ELR (cell line): ENCODE measurements at regions not wholly inside any gene's neighbourhood (a gene's known extent, or its start where the extent isn't known, plus 50 kb on each side); places are given as distances from the start of the nearest gene placed in this dataset.

ENCODE experiments used
- DNase-seq: peaks from one replicate; pipeline ENCODE4 v3.0.0-alpha.2; 2015; ENCODE audit warnings: low read depth

GRCh38 chr12:90257927-90258624 lies 549.4 kb upstream of the ATP2B1 start:
- no peak for DNase-seq

GRCh38 chr12:90254796-90255195 lies 546.2 kb upstream of the ATP2B1 start:
- no peak for DNase-seq

- DNase-seq = peak; percentile 98
These were observed 545.1 kb upstream of the ATP2B1 start for GRCh38 chr12:90253674-90254181.

- DNase-seq = no peak
These were observed 544.5 kb upstream of the ATP2B1 start for GRCh38 chr12:90253136-90253535.

GRCh38 chr12:90250766-90251165 lies 542.1 kb upstream of the ATP2B1 start:
- DNase-seq = no peak

- no peak for DNase-seq
These were observed 541.4 kb upstream of the ATP2B1 start for GRCh38 chr12:90250042-90250441.

GRCh38 chr12:90246688-90247087 lies 538.0 kb upstream of the ATP2B1 start:
- DNase-seq = no peak

GRCh38 chr12:90245391-90245790 lies 536.8 kb upstream of the ATP2B1 start:
- no peak for DNase-seq

GRCh38 chr12:90244232-90244631 lies 535.6 kb upstream of the ATP2B1 start:
- DNase-seq = no peak

- no peak for DNase-seq
These were observed 534.6 kb upstream of the ATP2B1 start for GRCh38 chr12:90243211-90243610.

GRCh38 chr12:90239732-90240260 lies 531.2 kb upstream of the ATP2B1 start:
- no peak for DNase-seq

- DNase-seq = no peak
These were observed 530.1 kb upstream of the ATP2B1 start for GRCh38 chr12:90238663-90239271.

- DNase-seq = no peak
These were observed 529.2 kb upstream of the ATP2B1 start for GRCh38 chr12:90237841-90238240.

- peak; percentile 26 for DNase-seq
These were observed 527.0 kb upstream of the ATP2B1 start for GRCh38 chr12:90235642-90236041.

GRCh38 chr12:90234472-90234871 lies 525.8 kb upstream of the ATP2B1 start:
- DNase-seq = no peak

GRCh38 chr12:90233168-90234100 lies 524.8 kb upstream of the ATP2B1 start:
- no peak for DNase-seq

- DNase-seq = no peak
These were observed 521.0 kb upstream of the ATP2B1 start for GRCh38 chr12:90229407-90230170.

GRCh38 chr12:90226211-90226610 lies 517.6 kb upstream of the ATP2B1 start:
- DNase-seq = no peak

GRCh38 chr12:90216815-90217214 lies 508.2 kb upstream of the ATP2B1 start:
- peak; percentile 63 for DNase-seq

GRCh38 chr12:90216020-90216552 lies 507.4 kb upstream of the ATP2B1 start:
- no peak for DNase-seq

- peak; percentile 95 for DNase-seq
These were observed 502.4 kb upstream of the ATP2B1 start for GRCh38 chr12:90211017-90211416.
